ENCODE measurements at regions not wholly inside any gene's neighbourhood (a gene's known extent, or its start where the extent isn't known, plus 50 kb on each side); places are given as distances from the start of the nearest gene placed in this dataset.

- Histone ChIP-seq H3K27ac (ENCODE audit: low read depth, low read length) (no peak overlapping the region), H3K4me3 (ENCODE audit: low read length) (no peak overlapping the region), H3K36me3 (ENCODE audit: control insufficient read depth, insufficient read depth, low read length) (no peaks in the 10 kb centered on the region), H3K27me3 (ENCODE audit: control insufficient read depth, insufficient read depth, low read length) (peaks cover 2% of the 10 kb centered on the region), H3K9ac (ENCODE audit: low read length) (no peak overlapping the region), H3K4me1 (ENCODE audit: control insufficient read depth, insufficient read depth, low read length) (no peaks in the 10 kb centered on the region)
Measured at GRCh38 chr22:48804811-48805301, 1022.8 kb downstream of the BRD1 start.

- H3K27ac ChIP-seq (ENCODE audit: low read depth, low read length) = no peak overlapping the region
- peaks cover 2% of the 10 kb centered on the region for H3K27me3 ChIP-seq (ENCODE audit: control insufficient read depth, insufficient read depth, low read length)
- no peaks in the 10 kb centered on the region for H3K36me3 ChIP-seq (ENCODE audit: control insufficient read depth, insufficient read depth, low read length)
- H3K4me3 ChIP-seq (ENCODE audit: low read length) = no peak overlapping the region
- no peaks in the 10 kb centered on the region for H3K4me1 ChIP-seq (ENCODE audit: control insufficient read depth, insufficient read depth, low read length)
- no peak overlapping the region for H3K9ac ChIP-seq (ENCODE audit: low read length)
Measured at GRCh38 chr22:48803948-48804810, 1023.5 kb downstream of the BRD1 start.

GRCh38 chr22:48803171-48803947, 1024.3 kb downstream of the BRD1 start:
- Histone ChIP-seq H3K36me3 (ENCODE audit: control insufficient read depth, insufficient read depth, low read length) (no peaks in the 10 kb centered on the region), H3K4me3 (ENCODE audit: low read length) (no peak overlapping the region), H3K4me1 (ENCODE audit: control insufficient read depth, insufficient read depth, low read length) (no peaks in the 10 kb centered on the region), H3K27me3 (ENCODE audit: control insufficient read depth, insufficient read depth, low read length) (peaks cover 2% of the 10 kb centered on the region), H3K27ac (ENCODE audit: low read depth, low read length) (no peak overlapping the region), H3K9ac (ENCODE audit: low read length) (no peak overlapping the region)

DNA sequence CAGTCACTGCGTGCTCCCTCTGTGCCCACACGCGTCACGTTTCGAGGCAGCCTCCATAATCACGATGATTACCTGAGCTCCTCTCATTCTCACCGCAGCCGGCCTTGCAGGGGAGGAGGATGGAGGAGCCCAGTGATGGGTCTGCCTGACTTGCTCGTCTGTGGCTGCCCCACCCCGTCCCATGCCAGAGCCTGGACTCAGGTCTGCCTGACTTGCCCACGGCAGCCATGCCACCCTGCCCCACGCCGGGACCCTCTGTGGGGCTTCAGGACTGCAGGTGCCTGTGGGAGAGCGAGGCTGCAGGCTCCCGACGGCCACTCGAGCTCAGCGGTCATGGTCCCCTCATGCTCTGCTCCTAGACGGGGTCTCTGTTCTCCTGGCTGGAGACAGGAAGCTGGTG, 1025.1 kb downstream of the BRD1 start:
- Histone ChIP-seq H3K27me3 (ENCODE audit: control insufficient read depth, insufficient read depth, low read length) (peaks cover 2% of the 10 kb centered on the region), H3K36me3 (ENCODE audit: control insufficient read depth, insufficient read depth, low read length) (no peaks in the 10 kb centered on the region), H3K4me3 (ENCODE audit: low read length) (no peak overlapping the region), H3K9ac (ENCODE audit: low read length) (no peak overlapping the region), H3K27ac (ENCODE audit: low read depth, low read length) (no peak overlapping the region), H3K4me1 (ENCODE audit: control insufficient read depth, insufficient read depth, low read length) (no peaks in the 10 kb centered on the region)

DNA sequence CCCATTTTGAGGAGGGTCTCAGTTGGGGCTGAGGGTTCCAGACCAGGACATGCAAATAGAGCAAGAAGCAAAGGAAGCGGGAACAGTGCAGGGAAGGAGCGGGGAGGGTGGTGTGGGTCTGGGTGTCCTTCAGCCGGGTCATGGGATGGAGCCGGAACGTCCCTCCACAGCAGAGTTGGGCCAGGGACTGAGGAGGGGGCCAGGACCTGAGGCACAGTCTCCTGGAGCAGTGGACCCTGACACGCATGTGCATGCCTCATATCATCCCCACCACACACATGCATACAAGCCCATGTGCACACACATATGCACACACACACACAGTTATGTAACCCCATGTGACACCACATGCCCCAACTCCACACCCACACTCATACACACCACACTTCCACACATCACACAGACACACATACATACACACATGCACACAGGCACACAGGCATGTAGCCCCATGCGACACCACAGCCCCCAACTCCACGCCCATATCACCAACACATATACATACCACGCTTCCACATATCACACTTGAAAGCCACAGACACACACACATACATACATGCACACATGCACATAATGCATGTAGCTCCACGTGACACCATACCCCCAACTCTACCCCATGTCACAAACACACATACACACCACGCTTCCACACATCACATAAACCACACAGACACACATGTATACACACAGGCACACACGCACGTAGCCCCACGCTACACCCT, 1026.6 kb downstream of the BRD1 start:
- Histone ChIP-seq H3K9ac (ENCODE audit: low read length) (no peak overlapping the region), H3K4me3 (ENCODE audit: low read length) (no peak overlapping the region), H3K27me3 (ENCODE audit: control insufficient read depth, insufficient read depth, low read length) (peaks cover 2% of the 10 kb centered on the region), H3K36me3 (ENCODE audit: control insufficient read depth, insufficient read depth, low read length) (no peaks in the 10 kb centered on the region), H3K4me1 (ENCODE audit: control insufficient read depth, insufficient read depth, low read length) (no peaks in the 10 kb centered on the region), H3K27ac (ENCODE audit: low read depth, low read length) (no peak overlapping the region)

GRCh38 chr22:48800036-48800885, 1027.4 kb downstream of the BRD1 start:
- H3K27ac ChIP-seq (ENCODE audit: low read depth, low read length) = no peak overlapping the region
- peaks cover 2% of the 10 kb centered on the region for H3K27me3 ChIP-seq (ENCODE audit: control insufficient read depth, insufficient read depth, low read length)
- no peak overlapping the region for H3K9ac ChIP-seq (ENCODE audit: low read length)
- H3K4me3 ChIP-seq (ENCODE audit: low read length) = no peak overlapping the region
- no peaks in the 10 kb centered on the region for H3K36me3 ChIP-seq (ENCODE audit: control insufficient read depth, insufficient read depth, low read length)
- no peaks in the 10 kb centered on the region for H3K4me1 ChIP-seq (ENCODE audit: control insufficient read depth, insufficient read depth, low read length)

GRCh38 chr22:48799227-48799970, 1028.3 kb downstream of the BRD1 start:
- no peak overlapping the region for H3K9ac ChIP-seq (ENCODE audit: low read length)
- H3K27me3 ChIP-seq (ENCODE audit: control insufficient read depth, insufficient read depth, low read length) = peaks cover 2% of the 10 kb centered on the region
- H3K4me3 ChIP-seq (ENCODE audit: low read length) = no peak overlapping the region
- no peaks in the 10 kb centered on the region for H3K4me1 ChIP-seq (ENCODE audit: control insufficient read depth, insufficient read depth, low read length)
- H3K27ac ChIP-seq (ENCODE audit: low read depth, low read length) = no peak overlapping the region
- H3K36me3 ChIP-seq (ENCODE audit: control insufficient read depth, insufficient read depth, low read length) = no peaks in the 10 kb centered on the region

- peaks cover 2% of the 10 kb centered on the region for H3K27me3 ChIP-seq (ENCODE audit: control insufficient read depth, insufficient read depth, low read length)
Measured at GRCh38 chr22:48798281-48799226, 1029.1 kb downstream of the BRD1 start.

DNA sequence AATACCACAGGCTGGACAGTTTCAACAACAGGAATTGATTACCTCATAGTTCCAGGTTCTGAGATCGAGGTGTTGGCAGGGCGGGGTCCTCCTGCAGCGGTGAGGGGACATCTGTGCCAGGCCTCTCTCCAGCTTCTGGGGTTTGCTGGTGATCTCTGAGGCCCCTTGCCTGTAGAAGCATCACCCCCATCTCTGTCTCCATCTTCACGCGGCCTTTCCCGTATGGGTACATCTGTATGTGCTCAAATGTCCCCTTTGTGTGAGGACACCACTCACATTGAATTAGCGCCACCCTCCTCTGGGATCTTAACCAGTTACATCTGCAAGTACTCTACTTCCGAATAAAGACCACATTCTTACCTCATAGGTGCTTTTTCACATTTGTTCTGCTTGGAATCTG, 1029.9 kb downstream of the BRD1 start:
- Histone ChIP-seq H3K4me3 (ENCODE audit: low read length) (no peak overlapping the region), H3K27me3 (ENCODE audit: control insufficient read depth, insufficient read depth, low read length) (peaks cover 2% of the 10 kb centered on the region), H3K36me3 (ENCODE audit: control insufficient read depth, insufficient read depth, low read length) (no peaks in the 10 kb centered on the region), H3K4me1 (ENCODE audit: control insufficient read depth, insufficient read depth, low read length) (no peaks in the 10 kb centered on the region), H3K27ac (ENCODE audit: low read depth, low read length) (no peak overlapping the region), H3K9ac (ENCODE audit: low read length) (no peak overlapping the region)

More at GRCh38 chr22:48798281-48799226, 1029.1 kb downstream of the BRD1 start:
- H3K27ac ChIP-seq (ENCODE audit: low read depth, low read length) = no peak overlapping the region
- H3K9ac ChIP-seq (ENCODE audit: low read length) = no peak overlapping the region
- no peaks in the 10 kb centered on the region for H3K36me3 ChIP-seq (ENCODE audit: control insufficient read depth, insufficient read depth, low read length)
- H3K4me3 ChIP-seq (ENCODE audit: low read length) = no peak overlapping the region
- H3K4me1 ChIP-seq (ENCODE audit: control insufficient read depth, insufficient read depth, low read length) = no peaks in the 10 kb centered on the region

DNA sequence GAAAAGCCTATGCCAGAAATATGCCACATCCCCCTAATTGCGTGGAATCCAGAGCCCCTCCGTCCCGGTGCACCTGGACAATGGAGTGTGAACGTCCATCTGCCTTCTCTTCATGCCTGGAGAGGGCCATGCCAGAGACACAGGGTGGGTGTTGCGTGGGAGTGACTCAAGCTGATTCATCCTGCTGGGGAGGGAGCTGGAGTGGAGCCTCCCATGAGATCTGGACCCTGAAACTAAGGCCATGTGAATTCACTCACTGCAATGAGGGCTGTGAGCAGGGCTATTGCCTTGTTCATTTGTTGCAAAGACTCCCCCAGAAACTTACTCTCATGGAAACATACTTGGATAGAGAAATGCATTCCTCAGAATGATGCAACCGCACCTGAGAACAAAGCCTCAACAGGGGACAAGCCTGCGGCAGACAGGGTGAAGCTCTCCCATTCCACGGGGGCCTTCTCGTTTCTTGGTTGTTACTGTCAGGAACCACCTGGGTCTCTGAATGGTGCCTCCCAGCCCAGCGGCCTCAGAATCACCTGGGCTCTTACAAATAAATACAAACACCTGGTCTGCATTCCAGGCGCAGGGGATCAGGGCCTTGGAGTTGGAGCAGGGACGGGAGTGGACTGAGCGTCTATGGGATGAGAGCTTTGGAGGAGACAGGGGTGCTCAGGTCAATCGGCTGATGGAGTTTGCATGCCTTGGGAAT, 1031.2 kb downstream of the BRD1 start:
- H3K27me3 ChIP-seq (ENCODE audit: control insufficient read depth, insufficient read depth, low read length) = peaks cover 2% of the 10 kb centered on the region
- H3K4me1 ChIP-seq (ENCODE audit: control insufficient read depth, insufficient read depth, low read length) = no peaks in the 10 kb centered on the region
- no peak overlapping the region for H3K4me3 ChIP-seq (ENCODE audit: low read length)
- H3K27ac ChIP-seq (ENCODE audit: low read depth, low read length) = no peak overlapping the region
- H3K36me3 ChIP-seq (ENCODE audit: control insufficient read depth, insufficient read depth, low read length) = no peaks in the 10 kb centered on the region
- no peak overlapping the region for H3K9ac ChIP-seq (ENCODE audit: low read length)
